LHCN-M2 (cell line): ENCODE measurements at regions not wholly inside any gene's neighbourhood (a gene's known extent, or its start where the extent isn't known, plus 50 kb on each side); places are given as distances from the start of the nearest gene placed in this dataset.
"Not testable (repeated sequence)": the region's sequence is repeated elsewhere in the genome, so short reads cannot be mapped to it uniquely, and the experiment has no call there.

Experiments
- DNase-seq: peaks from one replicate; pipeline ENCODE4 v3.0.0-alpha.2; 2012; ENCODE audit warnings: low read depth

DNA sequence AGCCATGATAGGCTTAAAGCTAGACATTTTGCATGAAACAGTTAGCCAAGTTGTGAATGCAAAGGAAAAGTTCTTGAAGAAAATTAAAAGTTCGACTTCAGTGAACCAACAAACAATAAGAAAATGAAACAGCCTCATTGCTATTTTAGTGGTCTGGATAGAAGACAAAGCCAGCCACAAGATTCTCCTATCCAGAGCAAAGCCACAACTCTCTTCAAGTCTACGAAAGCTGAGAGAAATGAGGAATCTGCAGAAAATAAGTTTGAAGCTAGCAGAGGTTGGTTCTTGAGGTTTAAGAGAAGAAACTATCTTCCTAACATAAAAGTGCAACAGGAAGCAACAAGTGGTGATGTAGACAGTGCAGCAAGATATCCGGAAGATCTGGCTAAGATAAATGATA, 271.4 kb upstream of the GRM3 start:
- no peak for DNase-seq

DNA sequence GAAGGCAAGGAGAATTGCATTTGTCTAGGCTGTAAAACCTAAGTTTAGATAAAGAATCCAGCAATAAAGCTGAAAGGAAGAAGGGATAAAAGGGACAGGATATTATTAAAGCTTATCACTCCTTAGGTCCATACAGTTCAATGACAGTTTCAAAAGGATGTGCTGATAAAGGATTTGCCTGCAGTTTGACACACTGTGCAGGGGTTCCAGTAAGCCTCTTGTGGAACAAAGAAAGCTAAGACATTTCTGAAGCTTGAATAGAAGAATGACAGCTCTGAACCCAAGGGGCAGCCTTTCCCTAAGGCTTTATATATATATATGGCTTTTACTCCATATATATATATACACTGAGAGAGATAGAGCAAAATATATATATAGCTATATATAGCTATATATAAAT, 276.8 kb upstream of the GRM3 start:
- no peak for DNase-seq

DNA sequence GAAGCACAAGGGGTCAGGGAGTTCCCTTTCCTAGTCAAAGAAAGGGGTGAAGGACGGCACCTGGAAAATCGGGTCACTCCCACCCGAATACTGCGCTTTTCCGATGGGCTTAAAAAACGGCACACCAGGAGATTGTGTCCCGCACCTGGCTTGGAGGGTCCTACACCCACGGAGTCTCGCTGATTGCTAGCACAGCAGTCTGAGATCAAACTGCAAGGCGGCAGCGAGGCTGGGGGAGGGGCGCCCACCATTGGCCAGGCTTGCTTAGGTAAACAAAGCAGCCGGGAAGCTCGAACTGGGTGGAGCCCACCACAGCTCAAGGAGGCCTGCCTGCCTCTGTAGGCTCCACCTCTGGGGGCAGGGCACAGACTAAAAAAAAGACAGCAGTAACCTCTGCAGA, 303.3 kb upstream of the GRM3 start:
- DNase-seq, result not testable (repeated sequence)

DNA sequence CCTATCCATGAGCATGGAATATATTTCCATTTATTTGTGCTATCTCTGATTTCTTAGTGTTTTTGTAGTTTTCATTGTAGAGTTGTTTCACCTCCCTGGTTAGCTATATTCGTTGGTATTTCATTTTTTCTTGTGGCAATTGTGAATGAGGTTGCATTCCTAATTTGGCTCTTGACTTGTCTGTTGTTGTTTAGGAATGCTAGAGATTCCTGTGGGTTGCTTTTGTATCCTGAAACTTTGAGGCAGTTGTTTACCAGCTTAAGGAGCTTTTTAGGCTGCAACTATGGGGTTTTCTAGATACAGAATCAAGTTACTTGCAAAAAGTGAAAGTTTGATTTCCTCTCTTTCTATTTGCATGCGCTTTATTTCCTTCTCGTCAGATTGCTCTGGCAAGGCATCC, 304.7 kb upstream of the GRM3 start:
- no peak for DNase-seq

DNA sequence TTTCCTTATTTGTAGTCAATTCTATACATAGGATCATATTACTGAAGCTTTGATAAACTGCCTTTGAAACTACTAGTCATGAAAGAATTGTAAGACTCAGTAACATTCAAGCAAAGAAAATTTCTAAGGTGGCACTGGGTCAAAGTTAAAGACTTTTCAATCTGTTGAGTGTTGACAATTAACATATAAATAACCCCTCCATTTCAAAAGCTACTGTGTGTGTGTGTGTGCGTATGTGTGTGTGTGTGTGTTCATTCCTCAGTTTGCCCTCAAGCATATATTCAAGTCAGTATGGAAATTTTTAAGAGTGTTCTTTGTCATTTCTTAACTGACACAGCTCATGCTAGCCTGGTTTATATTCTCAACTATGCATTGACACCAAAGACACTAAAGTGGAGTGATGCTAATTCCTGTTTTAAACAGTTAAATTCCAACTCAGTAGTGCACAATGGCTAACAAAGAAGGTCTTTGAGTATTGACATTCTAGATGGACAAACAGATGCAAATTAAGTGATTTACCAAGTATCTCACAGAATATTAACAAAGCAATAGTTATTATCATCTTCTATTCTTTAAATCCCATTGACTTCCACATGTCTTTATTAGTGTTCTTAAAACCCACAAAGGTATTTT, 314.8 kb upstream of the GRM3 start:
- DNase-seq, result no peak

DNA sequence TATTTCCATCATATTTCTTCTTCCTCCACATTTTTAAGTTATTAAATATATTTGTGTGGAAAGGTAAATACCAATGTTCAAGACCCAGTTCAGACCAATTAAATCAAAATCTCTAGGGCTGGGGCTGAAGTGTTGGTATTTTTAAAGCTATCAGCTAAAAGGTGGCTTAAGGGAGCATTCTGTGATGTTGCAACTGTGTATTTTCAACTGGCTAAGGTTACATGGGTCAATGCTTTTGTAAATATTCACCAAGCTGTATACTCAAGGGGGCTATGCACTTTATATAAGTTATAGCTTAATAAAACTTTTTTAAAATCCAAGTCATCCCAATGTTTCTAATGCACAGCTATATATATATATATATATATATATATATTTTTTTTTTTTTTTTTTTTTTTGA, 316.9 kb upstream of the GRM3 start:
- DNase-seq, result no peak

DNA sequence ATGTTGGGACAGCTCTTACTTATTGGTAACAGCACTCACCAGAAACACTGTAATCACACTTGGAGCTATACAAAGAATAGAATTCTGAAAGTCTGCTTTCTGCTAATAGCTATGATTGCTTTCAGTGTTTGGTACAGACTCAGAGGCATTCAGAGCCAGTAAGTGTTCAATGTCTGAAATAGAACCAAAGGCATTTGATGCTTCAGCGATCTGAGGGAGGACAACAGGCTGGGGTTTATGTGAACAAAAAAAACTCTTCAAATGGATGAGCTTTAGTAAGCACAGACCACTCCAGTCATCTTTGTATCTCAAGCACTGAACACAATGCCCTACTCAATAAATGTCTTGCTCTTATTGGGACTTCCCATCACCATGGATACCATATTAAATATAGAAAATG, 322.8 kb upstream of the GRM3 start:
- DNase-seq, result no peak

DNA sequence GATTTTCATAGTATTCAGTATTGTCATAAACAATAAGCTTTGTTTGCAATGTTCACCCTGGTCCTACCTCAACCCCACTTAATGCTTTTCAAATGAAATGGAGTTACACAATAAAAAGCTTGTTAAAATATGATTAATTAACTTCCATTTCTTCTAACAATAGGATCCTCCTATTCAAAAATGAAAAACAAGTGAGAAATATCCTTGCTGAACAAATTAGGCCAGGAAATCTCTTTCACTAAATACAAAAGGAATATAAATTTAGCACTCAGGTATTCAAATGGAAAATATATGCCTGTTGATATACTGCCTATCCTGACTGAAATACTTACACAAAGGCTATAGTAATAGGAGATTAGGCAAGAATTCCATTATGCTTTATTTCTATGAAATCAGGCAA, 323.4 kb upstream of the GRM3 start:
- DNase-seq, result no peak

DNA sequence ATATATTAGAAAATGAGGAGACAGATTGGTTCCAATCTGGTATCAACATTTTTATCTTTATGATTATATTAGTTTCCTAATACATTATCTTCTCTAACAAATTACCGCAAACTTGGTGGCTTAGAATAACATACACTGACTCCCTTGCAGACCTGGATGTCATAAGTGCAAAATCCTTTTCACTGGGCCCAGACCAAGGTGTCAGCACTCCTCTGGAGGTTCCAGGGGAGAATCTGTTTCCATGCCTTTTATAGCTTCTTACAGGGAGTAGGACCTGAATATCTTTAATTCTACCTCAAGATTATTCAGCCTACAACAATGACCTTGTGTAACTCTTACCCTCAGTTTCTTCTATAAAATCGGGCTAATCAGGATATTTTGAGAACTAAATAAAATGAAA, 329.9 kb upstream of the GRM3 start:
- no peak for DNase-seq

DNA sequence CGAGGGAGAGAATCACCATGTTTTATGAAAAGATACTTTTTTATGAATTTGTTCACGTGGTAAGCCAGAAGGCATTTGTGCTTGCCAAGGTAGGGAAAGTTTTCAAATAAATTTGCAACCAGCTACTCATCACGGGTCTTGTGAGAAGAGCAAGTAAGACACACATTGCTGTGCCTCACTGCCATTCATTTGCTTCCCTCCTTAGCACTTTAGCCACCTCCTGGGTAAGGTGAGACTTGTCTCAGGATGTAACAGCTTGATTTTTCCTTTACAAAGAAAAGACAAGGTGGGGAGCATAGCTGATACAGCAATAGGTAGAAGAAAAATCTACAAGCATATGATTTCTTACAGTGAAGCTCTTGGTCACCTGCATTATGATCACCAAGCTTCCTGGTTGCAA, 342.4 kb upstream of the GRM3 start:
- no peak for DNase-seq

DNA sequence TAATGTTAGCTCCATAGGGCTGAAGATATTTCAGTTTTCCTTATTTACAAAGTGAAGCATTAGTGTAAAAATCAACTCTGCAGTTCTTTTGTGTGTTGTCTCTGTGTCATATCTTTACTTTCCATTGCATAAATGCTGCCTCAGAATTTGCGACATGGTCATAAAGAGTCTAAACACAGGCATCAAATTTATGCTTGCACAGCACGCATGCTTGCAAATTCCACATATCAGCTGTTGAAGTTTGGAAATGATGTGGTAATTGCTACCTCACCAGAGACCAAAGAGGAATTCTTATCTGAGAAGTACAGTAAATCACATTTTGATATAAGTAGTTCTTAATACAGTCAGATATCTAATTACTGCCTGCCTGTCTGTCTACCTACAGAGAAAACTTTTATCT, 348.2 kb upstream of the GRM3 start:
- DNase-seq, result no peak

DNA sequence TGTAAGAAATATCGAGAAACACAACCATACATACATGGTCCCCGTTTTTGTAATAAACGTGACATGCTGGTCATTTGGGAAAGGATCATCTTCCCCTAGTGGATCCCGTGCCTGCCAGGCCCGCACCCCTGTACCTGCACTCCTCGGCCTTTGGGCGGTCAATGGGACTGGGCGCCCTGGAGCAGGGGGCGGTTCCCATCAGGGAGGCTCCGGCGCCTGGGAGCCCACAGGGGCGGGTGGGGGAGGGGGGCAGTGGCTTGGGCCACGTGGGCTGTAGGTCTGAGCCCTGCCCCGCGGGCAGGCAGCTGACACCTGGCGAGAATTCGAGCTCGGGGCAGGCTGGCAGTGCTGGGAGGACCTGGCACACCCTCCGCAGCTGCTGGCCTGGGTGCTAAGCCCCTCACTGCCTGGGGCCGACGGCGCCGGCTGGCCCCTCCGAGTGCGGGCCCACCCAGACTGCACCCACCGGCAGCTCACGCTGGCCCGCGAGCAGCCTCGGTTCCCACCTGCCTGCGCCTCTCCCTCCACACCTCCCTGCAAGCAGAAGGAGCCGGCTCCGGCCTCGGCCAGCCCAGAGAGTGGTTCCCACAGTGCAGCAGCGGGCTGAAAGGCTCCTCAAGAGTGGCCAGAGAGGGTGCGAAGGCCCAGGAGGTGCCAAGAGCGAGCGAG, 361.6 kb upstream of the GRM3 start:
- DNase-seq, result no peak

DNA sequence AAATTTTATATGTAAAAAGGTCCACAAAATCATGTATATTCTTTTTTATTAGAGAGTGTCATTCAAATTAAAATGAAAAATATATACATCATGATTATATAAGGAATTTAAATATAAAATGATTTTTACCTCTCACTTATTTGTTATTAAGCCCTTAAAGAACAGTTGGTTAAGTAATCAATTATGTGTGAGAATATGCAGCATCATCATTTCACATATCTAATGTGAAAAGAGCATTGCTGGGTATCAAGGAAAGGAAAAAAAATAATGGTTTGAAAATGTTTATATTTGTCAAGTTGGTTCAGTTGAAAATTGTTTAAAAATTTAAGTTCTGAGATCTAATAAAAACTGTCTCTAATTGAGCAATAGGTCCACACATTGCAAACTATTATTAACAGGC, 363.6 kb upstream of the GRM3 start:
- DNase-seq, result no peak

DNA sequence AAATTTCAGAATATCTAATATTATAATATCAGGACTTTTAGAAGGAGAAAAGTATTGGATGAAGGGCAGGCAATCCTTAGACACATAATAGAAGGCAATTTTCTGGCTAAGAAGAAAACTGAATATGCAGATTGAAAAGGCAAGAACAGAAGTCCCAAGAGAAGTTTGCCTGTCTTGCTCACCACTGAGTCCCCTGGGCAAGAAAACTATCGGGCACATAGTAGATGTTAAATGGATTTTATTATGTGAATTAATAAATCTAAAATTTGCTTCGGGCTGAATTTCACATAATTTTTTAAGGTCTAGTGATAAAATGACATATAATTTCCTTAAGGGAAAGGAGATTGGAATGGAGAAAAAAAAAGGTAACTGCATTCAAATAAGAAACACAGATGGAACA, 380.9 kb upstream of the GRM3 start:
- no peak for DNase-seq

DNA sequence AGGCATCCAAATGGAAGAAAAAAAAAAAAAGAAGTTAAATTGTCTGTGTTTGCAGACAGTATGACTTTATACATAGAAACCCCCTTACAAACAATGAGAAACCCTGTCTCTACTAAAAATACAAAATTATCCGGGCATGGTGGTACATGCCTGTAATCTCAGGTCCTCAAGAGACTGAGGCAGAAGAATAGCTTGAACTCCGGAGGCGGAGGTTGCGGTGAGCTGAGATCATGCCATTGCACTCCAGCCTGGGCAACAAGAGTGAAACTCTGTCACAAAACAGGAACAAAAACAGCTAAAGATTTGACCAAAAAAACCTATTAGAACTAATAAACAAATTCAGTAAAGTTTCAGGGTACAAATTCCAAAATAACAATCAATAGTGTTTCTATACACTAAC, 385.8 kb upstream of the GRM3 start:
- no peak for DNase-seq

DNA sequence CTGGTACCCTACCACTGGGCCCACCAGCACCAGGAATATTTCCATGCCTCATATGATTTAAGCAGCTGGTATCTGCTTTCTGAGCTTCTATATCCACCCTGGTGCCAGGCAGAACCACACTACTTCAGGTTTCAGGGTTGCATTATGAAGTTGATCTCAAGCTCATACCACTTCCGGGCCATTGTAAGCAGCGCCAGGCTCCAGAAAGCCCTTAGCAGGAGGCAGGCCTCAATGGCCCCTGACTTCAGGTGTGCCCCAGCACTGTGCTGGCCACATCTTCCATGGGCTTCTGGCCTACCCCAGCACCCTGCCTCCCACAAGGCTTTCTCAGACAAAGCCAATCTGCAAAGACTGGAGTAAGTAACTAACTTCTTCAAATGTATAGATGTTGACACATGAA, 391.3 kb upstream of the GRM3 start:
- no peak for DNase-seq

DNA sequence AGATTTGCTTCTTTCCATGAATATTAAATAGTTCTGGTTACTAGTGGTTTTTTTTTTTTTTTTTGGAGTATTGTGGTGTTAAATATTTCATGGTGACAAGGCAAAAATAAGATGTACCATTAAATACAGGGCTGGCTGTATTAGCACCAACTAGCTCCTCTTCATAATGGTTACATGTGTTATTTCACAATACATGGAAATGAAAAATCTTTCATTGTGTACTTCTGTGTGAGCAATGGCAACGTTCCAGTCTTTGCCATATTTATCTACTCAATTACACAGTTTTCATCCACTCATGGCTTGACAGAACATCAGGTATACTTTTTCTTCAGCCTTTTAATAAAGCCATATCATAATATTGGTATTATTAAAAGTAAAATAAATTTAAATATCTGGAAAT, 394.7 kb upstream of the GRM3 start:
- no peak for DNase-seq

DNA sequence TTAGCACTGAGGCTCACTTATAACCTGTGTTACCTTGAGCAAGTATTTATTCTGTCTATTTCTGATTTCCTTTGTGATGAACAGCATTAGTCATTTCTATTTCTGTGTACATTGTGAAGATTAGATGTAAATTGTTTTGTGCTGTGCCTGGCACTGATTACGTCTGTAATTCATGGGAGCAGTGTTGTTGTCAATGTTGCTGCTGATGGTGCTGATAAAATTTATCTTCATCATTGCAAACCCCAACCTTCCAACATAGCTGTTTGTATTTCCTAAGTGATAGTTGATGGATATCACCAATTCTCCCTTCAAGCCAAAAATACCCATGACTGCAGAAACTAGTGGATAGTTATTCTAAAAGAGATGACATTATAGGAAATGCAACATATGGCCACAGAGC, 400.5 kb upstream of the GRM3 start:
- DNase-seq, result no peak

DNA sequence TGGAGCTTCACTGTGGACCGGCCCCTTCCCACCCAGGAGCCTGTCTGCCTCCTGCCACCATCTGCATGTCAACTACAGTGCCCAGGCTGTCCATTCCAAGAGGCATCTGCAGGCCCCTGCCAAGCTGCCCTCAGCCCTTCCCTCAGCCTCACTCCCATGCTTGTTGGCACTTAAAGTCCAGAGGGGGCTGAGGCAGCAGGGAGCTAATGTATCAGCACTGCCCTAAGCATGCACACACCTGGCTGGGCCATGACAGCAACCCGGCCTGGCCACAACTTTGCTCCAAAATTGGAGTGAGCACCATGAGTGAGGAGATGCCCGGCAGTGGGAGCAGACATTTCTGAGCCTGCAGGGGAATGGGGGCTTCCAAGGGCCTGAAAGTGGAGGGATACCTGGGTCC, 417.5 kb upstream of the GRM3 start:
- DNase-seq, result no peak

DNA sequence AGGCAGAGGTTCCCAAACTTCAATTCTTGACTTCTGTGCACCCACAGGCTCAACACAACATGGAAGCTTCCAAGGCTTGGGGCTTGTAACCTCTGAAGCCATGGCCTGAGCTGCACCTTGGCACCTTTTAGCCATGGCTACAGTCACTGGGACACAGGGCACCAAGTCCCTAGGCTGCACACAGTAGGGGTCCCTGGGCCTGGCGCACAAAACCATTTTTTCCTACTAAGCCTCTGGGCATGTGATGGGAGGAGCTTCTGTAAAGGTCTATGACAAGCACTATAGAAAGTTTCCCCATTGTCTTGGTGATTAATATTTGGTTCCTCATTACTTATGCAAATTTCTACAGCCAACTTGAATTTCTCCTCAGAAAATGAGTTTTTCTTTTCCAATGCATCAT, 420.9 kb upstream of the GRM3 start:
- DNase-seq, result no peak

DNA sequence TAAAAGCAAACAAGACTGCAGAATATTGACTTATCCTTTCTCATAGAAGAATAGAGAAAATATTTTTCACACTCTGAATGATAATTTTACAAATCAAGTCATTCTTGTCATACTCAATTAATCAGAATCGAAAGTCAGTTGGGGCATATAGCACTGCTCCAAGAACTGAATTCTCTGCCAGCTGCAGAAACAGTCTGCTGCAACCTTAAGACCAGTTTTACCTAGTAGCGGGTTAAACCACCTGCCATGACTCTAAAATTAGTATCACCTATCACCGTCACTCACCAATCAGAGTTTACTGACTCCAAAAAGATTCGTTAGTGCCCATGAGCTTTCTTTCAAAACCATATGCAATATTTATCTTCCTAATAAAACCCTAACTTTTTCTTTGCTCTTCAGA, 429.0 kb upstream of the GRM3 start:
- DNase-seq, result no peak

DNA sequence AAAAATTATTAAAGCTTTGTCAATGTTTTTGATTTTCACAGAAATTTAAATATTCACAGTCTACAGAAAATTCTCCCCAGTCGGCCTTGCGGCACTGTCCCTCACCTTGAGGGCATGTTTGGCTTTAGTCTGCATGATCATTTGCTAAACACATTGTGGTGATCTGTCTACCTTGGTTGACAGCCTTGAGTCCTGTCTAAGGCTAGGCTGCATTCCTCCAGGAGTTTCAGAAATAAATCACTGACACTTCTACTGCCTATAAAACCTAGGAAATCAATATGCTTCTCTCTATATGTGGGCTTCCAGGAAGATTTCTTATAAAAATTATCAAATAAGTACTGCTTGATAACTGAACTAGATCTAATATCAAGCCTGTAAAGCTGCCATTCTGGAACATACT, 430.7 kb upstream of the GRM3 start:
- no peak for DNase-seq

DNA sequence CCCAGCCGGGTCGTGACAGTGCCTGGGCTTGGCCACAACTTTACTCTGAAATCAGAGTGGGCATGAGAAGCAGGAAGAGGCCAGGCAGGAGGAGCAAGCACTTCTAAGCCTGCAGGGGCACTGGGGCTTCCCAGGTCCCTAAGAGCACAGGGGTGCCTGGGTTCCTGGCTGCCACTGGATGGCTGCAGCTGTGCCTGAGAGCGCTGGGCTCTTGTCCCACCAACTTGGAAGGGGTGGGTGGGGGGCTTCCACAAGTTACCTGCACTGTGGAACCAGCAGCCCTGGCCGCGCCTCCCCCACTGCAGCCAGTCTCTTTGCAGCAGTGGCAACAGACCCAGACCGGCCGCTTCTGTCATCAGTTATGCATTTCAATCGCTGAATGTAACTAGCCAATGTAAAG, 434.7 kb upstream of the GRM3 start:
- DNase-seq, result no peak

DNA sequence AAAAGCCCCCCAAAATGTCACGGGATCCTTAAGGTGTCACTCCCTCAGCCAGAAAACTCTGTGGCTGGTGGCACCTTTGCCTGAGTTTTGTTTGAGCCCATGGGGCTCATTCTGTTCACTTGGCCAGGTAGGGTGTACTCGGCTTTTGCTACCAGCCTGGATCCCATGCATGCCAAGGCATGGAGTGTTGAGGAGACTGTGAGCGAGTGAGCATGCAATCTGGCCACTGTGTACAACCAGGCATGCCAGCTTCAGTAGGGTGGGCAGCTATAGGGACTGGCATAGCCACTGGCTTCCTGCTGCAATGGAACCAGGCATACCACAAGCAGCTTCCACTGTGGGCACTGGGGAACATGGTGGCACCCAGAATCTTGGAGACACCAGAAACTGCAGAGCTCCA, 436.0 kb upstream of the GRM3 start:
- no peak for DNase-seq
